ENCODE measurements at regions not wholly inside any gene's neighbourhood (a gene's known extent, or its start where the extent isn't known, plus 50 kb on each side); places are given as distances from the start of the nearest gene placed in this dataset.

GRCh38 chr4:128387600-128388351 lies 100.2 kb upstream of the PGRMC2 start:
- H3K4me3 ChIP-seq (ENCODE audit: control extremely low read depth in 1 of 5, extremely low read depth in 1 of 5, insufficient read depth in 1 of 5, low read depth in 2 of 5, low read length in 4 of 5): no peak overlapping the region
- H3K9me3 ChIP-seq (ENCODE audit: control extremely low read depth in 1 of 3, control insufficient read depth in 2 of 3, insufficient read depth in 1 of 3, low read length in 2 of 3): no peaks in the 10 kb centered on the region
- no peak for DNase-seq
- H4K20me1 ChIP-seq (ENCODE audit: control insufficient read depth, insufficient read depth, low read length, poor library complexity, severe bottlenecking): no peaks in the 10 kb centered on the region
- intact Hi-C loops (cut with micrococcal nuclease): no loop called here
- H2AFZ ChIP-seq (ENCODE audit: insufficient read depth, low read depth, low read length, poor library complexity, severe bottlenecking): no peak overlapping the region
- Mint-ChIP-seq H3K27ac (no peak overlapping the region), H3K9me3 (ENCODE audit: insufficient read depth) (no peaks in the 10 kb centered on the region), H3K4me1 (no peaks in the 10 kb centered on the region), H3K27me3 (no peaks in the 10 kb centered on the region), H3K4me3 (no peak overlapping the region)
- no peak for ATAC-seq (ENCODE audit: low read depth)
- CTCF ChIA-PET: no interaction called here
- TF ChIP-seq EZH2 (IDR thresholded peaks at IDR 0.05; ENCODE audit: borderline replicate concordance, insufficient read depth, low read depth, low read length, poor library complexity, severe bottlenecking): no peak
- TF ChIP-seq, protein P1, sequence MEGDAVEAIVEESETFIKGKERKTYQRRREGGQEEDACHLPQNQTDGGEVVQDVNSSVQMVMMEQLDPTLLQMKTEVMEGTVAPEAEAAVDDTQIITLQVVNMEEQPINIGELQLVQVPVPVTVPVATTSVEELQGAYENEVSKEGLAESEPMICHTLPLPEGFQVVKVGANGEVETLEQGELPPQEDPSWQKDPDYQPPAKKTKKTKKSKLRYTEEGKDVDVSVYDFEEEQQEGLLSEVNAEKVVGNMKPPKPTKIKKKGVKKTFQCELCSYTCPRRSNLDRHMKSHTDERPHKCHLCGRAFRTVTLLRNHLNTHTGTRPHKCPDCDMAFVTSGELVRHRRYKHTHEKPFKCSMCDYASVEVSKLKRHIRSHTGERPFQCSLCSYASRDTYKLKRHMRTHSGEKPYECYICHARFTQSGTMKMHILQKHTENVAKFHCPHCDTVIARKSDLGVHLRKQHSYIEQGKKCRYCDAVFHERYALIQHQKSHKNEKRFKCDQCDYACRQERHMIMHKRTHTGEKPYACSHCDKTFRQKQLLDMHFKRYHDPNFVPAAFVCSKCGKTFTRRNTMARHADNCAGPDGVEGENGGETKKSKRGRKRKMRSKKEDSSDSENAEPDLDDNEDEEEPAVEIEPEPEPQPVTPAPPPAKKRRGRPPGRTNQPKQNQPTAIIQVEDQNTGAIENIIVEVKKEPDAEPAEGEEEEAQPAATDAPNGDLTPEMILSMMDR (IDR thresholded peaks at IDR 0.05): no peak
- WGBS (ENCODE audit: insufficient coverage): 100% methylated on average over 1 of the region's 2 CpGs
- no peaks in the 10 kb centered on the region for H3K36me3 ChIP-seq (replicated peaks in 1 of 2; ENCODE audit: control extremely low read depth in 1 of 2, control insufficient read depth in 1 of 2, extremely low read depth in 1 of 2, insufficient read depth in 2 of 2, low read length in 1 of 2)
- no peaks in the 10 kb centered on the region for H3K4me1 ChIP-seq (ENCODE audit: control insufficient read depth in 2 of 2, insufficient read depth in 2 of 2, low read length in 2 of 2)
- POLR2A ChIA-PET: no interaction called here
- H3K27me3 ChIP-seq (replicated peaks in 1 of 4; ENCODE audit: control extremely low read depth in 1 of 4, control insufficient read depth in 3 of 4, insufficient read depth in 4 of 4, low read length in 3 of 4): no peaks in the 10 kb centered on the region
- no peak overlapping the region for H3K4me2 ChIP-seq (replicated peaks; ENCODE audit: low read depth, low read length, poor library complexity, severe bottlenecking)
- no peaks in the 10 kb centered on the region for H3K79me2 ChIP-seq (ENCODE audit: control insufficient read depth, insufficient read depth, low read length)
- no peak overlapping the region for H3K27ac ChIP-seq (ENCODE audit: low read length in 2 of 2)
- H3K9ac ChIP-seq (ENCODE audit: low read length): no peak overlapping the region

DNA sequence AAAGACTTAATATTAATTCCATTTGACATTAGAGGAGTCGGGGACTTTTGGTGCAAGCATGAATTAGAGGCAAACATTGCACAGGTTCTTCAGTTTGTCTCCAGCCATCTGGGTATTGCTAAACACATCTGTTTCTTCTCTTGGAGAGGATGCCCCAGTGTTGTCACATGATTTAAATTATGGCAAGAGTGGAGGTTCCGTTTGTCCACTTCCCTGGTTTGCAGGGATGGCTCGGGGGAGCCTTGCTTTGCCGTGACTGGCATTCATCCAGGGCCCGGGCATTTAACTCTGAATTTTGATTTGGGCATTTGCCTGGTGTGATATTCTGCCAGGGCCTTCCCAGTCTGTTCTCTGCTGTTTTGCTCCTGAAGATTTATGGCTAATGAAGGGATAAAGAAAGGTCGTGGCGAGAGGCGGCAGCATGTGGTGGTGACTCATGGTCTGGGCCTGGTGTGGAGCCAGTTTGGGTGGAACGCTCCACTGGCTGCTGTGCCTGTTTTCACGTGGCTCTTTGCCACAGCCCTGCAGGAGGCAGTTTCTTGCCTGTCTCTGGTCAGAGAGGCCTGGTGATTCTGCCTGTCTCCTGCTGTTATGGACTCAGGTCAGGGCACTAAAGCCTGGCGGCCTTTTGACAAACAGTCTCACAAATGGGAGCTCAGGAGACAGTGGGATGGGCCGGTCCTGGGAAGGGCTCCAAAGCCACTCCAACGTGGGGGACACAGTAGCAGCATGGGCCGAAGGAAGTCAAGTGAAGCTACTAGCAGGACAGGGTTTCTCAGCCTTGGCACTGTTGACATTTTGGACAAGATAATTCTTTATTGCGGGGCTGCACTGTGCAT lies 99.4 kb upstream of the PGRMC2 start:
- Histone ChIP-seq H3K27me3 (replicated peaks in 1 of 4; ENCODE audit: control extremely low read depth in 1 of 4, control insufficient read depth in 3 of 4, insufficient read depth in 4 of 4, low read length in 3 of 4) (no peaks in the 10 kb centered on the region), H3K27ac (ENCODE audit: low read length in 2 of 2) (no peak overlapping the region), H3K4me2 (replicated peaks; ENCODE audit: low read depth, low read length, poor library complexity, severe bottlenecking) (no peak overlapping the region), H3K9ac (ENCODE audit: low read length) (no peak overlapping the region), H3K4me3 (ENCODE audit: control extremely low read depth in 1 of 5, extremely low read depth in 1 of 5, insufficient read depth in 1 of 5, low read depth in 2 of 5, low read length in 4 of 5) (no peak overlapping the region), H3K79me2 (ENCODE audit: control insufficient read depth, insufficient read depth, low read length) (no peaks in the 10 kb centered on the region), H3K9me3 (ENCODE audit: control extremely low read depth in 1 of 3, control insufficient read depth in 2 of 3, insufficient read depth in 1 of 3, low read length in 2 of 3) (no peaks in the 10 kb centered on the region), H4K20me1 (ENCODE audit: control insufficient read depth, insufficient read depth, low read length, poor library complexity, severe bottlenecking) (no peaks in the 10 kb centered on the region), H2AFZ (ENCODE audit: insufficient read depth, low read depth, low read length, poor library complexity, severe bottlenecking) (no peak overlapping the region), H3K36me3 (replicated peaks in 1 of 2; ENCODE audit: control extremely low read depth in 1 of 2, control insufficient read depth in 1 of 2, extremely low read depth in 1 of 2, insufficient read depth in 2 of 2, low read length in 1 of 2) (no peaks in the 10 kb centered on the region), H3K4me1 (ENCODE audit: control insufficient read depth in 2 of 2, insufficient read depth in 2 of 2, low read length in 2 of 2) (no peaks in the 10 kb centered on the region)
- ChIA-PET CTCF (no interaction called here), POLR2A (no interaction called here)
- Mint-ChIP-seq H3K4me3 (no peak overlapping the region), H3K4me1 (no peaks in the 10 kb centered on the region), H3K27me3 (no peaks in the 10 kb centered on the region), H3K9me3 (ENCODE audit: insufficient read depth) (no peaks in the 10 kb centered on the region), H3K27ac (no peak overlapping the region)
- ATAC-seq (ENCODE audit: low read depth) (no peak), DNase-seq (no peak)
- TF ChIP-seq, protein P1 (IDR thresholded peaks at IDR 0.05): no peak
- TF ChIP-seq EZH2 (IDR thresholded peaks at IDR 0.05; ENCODE audit: borderline replicate concordance, insufficient read depth, low read depth, low read length, poor library complexity, severe bottlenecking): no peak
- 69% methylated on average over 14 of the region's 15 CpGs for WGBS (ENCODE audit: insufficient coverage)
- intact Hi-C loops (cut with micrococcal nuclease): no loop called here
